T-helper 2 cell treated with Interferon-gamma antibody and Interleukin-4, amounts not matched to agents 5 μg/mL and 100 μg/mL, for 36 hours (primary cell): ENCODE measurements at regions not wholly inside any gene's neighbourhood (a gene's known extent, or its start where the extent isn't known, plus 50 kb on each side); places are given as distances from the start of the nearest gene placed in this dataset.
"Not testable (repeated sequence)": the region's sequence is repeated elsewhere in the genome, so short reads cannot be mapped to it uniquely, and the experiment has no call there.

Experiments
- DNase-seq: peaks from one replicate; pipeline ENCODE4 v3.0.0; 2021; ENCODE audit warnings: low spot score
- H3K27ac Mint-ChIP-seq: one replicate; pipeline ENCODE4 v1.8.0; 2021; ENCODE audit warnings: mild to moderate bottlenecking, mixed read lengths
- H3K27me3 Mint-ChIP-seq: one replicate; pipeline ENCODE4 v1.8.0; 2021; ENCODE audit warnings: low read depth, mixed read lengths
- H3K36me3 Mint-ChIP-seq: one replicate; pipeline ENCODE4 v1.8.0; 2021; ENCODE audit warnings: low read depth, mixed read lengths
- H3K4me1 Mint-ChIP-seq: one replicate; pipeline ENCODE4 v1.8.0; 2021; ENCODE audit warnings: low read depth, mixed read lengths
- H3K4me3 Mint-ChIP-seq: one replicate; pipeline ENCODE4 v1.8.0; 2022; ENCODE audit warnings: mild to moderate bottlenecking, moderate library complexity, mixed read lengths
- H3K9me3 Mint-ChIP-seq: one replicate; pipeline ENCODE4 v1.8.0; 2021; ENCODE audit warnings: mixed read lengths

DNA sequence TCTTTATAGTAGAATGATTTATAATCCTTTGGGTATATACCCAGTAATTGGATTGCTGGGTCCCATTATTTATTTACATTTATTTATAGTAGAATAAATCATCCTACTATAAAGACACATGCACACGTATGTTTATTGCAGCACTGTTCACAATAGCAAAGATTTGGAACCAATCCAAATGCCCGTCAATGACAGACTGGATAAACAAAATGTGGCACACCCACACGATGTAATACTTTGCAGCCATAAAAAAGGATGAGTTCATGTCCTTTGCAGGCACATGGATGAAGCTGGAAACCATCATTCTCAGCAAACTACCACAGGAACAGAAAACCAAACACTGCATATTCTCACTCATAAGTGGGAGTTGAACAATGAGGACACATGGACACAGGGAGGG lies 869.0 kb upstream of the SORCS1 start:
- peaks cover 17% of the 10 kb centered on the region for H3K9me3 Mint-ChIP-seq
- not testable (repeated sequence) for H3K4me3 Mint-ChIP-seq, H3K27me3 Mint-ChIP-seq, DNase-seq, H3K36me3 Mint-ChIP-seq, H3K27ac Mint-ChIP-seq, H3K4me1 Mint-ChIP-seq

DNA sequence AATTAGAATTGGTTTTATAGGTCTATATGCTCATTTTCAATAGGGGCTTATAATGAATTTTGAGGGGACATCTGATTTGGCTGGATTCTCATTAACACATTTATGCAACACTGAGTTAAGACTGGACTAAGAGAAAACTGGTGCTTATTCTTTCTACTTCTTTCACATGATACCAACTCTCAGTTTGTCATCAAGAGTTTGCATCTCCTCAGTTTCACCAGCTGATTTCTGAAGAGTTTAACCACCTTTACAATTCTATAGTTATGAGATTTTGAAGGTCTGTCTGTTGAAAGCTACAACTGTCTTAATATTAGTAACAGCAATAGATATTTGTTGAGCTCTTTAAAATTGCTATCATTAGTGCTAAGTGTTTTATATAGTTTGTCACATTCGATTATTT lies 867.0 kb upstream of the SORCS1 start:
- no peak for DNase-seq
- Mint-ChIP-seq H3K4me1 (no peaks in the 10 kb centered on the region), H3K27me3 (no peaks in the 10 kb centered on the region), H3K9me3 (peaks cover 12% of the 10 kb centered on the region), H3K36me3 (no peaks in the 10 kb centered on the region), H3K4me3 (no peak overlapping the region), H3K27ac (no peak overlapping the region)

DNA sequence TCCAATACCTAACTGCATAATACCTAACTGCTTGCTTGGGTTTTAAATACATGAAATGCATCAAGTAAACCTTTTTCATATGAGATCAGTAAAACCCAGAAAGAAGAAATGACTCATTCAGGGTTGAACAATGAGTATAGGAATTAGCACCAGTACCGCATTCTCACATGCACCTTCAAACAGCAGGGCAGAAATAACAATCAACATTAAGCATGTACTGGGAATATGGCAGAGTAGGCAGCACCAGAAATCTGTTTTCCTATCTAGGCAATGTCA lies 850.3 kb upstream of the SORCS1 start:
- no peak overlapping the region for H3K4me3 Mint-ChIP-seq
- peak overlapping the region; percentile 13 for H3K27ac Mint-ChIP-seq
- no peak for DNase-seq
- H3K9me3 Mint-ChIP-seq: peaks cover 15% of the 10 kb centered on the region
- peaks cover 2% of the 10 kb centered on the region for H3K4me1 Mint-ChIP-seq
- no peaks in the 10 kb centered on the region for H3K36me3 Mint-ChIP-seq
- no peaks in the 10 kb centered on the region for H3K27me3 Mint-ChIP-seq

DNA sequence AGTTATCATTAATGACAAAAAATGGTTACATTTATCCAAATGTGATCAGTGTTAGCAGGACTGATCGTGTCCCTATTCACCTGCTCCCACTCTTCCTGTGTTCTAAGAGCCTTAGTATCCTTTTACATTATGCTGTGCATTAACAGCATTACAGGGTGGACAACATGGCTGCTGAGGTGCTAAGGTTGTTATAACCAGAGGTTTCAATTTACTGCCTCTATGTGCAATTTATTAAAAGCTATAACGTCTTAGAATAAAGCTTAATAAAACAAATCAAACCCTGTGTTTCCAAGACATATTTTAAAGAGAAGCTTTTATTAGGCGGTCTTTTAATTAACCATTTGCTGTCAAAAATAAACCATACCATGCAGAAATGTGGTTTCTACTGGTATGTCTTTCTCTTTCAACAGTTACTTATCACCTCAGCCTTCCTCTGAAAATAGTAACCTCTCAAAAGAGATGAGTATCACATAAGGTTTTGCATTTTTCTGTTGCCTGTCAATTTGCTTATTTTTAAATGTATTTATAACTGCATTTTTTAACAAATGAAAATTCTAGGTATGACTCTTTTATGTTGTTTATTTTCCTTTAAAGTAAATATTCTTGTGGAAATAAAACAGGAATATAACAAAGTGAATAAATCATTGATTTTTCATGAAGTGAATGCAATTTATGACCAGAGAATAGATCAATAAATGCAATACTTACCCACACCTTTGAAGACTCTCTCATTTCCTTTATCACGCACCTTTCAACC lies 849.8 kb upstream of the SORCS1 start:
- no peaks in the 10 kb centered on the region for H3K27me3 Mint-ChIP-seq
- DNase-seq: no peak
- peaks cover 15% of the 10 kb centered on the region for H3K9me3 Mint-ChIP-seq
- H3K36me3 Mint-ChIP-seq: no peaks in the 10 kb centered on the region
- peaks cover 2% of the 10 kb centered on the region for H3K4me1 Mint-ChIP-seq
- no peak overlapping the region for H3K4me3 Mint-ChIP-seq
- H3K27ac Mint-ChIP-seq: peak overlapping the region; percentile 13

DNA sequence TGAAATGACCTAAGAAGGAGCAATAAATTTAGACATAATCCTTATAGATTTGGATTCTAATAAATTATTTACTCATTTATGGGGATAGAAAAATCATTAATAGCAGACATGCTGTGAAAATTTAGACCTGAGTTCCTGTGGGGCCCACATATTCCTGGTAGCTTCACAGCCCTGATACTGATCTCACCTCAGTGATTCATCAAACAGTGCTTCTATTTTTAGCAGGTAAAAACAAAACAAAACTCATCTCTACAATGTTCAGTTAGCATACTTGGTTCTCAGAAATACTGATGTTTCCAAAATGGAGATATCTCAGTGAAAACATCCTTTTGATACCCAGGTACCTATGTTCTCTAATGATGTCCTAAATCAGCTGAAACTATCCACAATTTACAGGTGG lies 841.1 kb upstream of the SORCS1 start:
- no peaks in the 10 kb centered on the region for H3K27me3 Mint-ChIP-seq
- H3K4me3 Mint-ChIP-seq: peak overlapping the region; percentile 45
- H3K27ac Mint-ChIP-seq: peak overlapping the region; percentile 73
- H3K4me1 Mint-ChIP-seq: peaks cover 17% of the 10 kb centered on the region
- peaks cover 7% of the 10 kb centered on the region for H3K36me3 Mint-ChIP-seq
- no peak for DNase-seq
- peaks cover 35% of the 10 kb centered on the region for H3K9me3 Mint-ChIP-seq

DNA sequence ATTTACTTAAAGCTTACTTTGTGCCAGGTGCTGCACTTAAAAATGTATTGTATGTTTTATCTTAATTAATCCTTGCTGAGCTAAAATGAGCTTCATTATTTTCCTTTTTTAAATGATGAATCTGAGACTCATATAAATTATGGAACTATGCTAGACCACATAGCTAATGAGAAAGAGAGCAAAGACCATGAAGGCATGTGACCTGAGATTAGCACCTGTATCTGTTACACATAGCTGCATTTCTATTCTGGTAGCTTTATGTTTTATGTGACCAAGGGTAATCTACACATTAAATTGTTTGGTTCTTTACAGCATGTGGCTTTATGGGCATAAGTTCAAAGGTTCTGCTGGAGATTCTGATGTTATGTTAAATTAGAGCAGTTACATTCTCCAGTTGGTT lies 839.1 kb upstream of the SORCS1 start:
- no peak overlapping the region for H3K27ac Mint-ChIP-seq
- H3K27me3 Mint-ChIP-seq: no peaks in the 10 kb centered on the region
- DNase-seq: no peak
- peaks cover 17% of the 10 kb centered on the region for H3K4me1 Mint-ChIP-seq
- H3K4me3 Mint-ChIP-seq: no peak overlapping the region
- H3K9me3 Mint-ChIP-seq: peaks cover 30% of the 10 kb centered on the region
- H3K36me3 Mint-ChIP-seq: peaks cover 7% of the 10 kb centered on the region

DNA sequence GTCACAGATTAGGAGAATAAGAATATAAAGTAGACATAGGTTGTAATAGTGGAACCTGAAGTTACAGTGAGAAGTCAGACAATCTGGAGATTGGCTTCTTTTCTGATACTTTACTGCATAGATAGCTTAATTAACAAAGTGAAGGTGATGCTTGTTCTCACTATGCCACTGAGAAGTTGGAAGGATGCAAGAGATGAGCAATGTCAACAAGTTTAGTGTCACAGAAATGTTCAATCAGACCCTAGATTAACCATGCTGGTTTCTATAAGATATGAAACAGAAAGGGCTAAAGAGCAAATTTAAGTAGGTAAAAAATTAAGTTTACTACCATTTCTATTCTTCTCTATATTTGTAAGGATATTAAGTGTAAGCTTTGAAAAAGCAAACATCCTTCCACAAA lies 838.6 kb upstream of the SORCS1 start:
- Mint-ChIP-seq H3K36me3 (peaks cover 7% of the 10 kb centered on the region), H3K4me3 (no peak overlapping the region), H3K27me3 (no peaks in the 10 kb centered on the region), H3K4me1 (peaks cover 17% of the 10 kb centered on the region), H3K9me3 (peaks cover 25% of the 10 kb centered on the region), H3K27ac (no peak overlapping the region)
- no peak for DNase-seq

DNA sequence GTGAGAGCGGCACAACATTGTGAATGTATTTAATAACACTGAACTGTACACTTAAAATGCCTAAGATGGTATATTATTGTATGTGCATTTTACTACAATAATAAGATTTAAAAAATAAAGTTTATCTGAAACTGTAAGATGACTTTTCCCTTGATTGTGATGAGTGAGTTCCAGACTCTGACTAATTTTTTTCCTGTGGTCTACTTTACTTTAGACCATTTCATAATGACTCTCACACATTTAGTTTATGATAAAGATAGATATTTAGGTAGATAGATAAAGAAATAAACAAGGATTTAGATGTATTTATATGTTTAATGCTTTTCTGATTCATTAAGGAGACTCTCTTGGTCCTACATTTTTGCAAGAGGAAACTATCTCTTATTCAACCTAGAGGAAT lies 835.9 kb upstream of the SORCS1 start:
- H3K9me3 Mint-ChIP-seq: peaks cover 12% of the 10 kb centered on the region
- no peak overlapping the region for H3K27ac Mint-ChIP-seq
- no peak overlapping the region for H3K4me3 Mint-ChIP-seq
- DNase-seq: no peak
- H3K36me3 Mint-ChIP-seq: no peaks in the 10 kb centered on the region
- no peaks in the 10 kb centered on the region for H3K27me3 Mint-ChIP-seq
- H3K4me1 Mint-ChIP-seq: peaks cover 8% of the 10 kb centered on the region

DNA sequence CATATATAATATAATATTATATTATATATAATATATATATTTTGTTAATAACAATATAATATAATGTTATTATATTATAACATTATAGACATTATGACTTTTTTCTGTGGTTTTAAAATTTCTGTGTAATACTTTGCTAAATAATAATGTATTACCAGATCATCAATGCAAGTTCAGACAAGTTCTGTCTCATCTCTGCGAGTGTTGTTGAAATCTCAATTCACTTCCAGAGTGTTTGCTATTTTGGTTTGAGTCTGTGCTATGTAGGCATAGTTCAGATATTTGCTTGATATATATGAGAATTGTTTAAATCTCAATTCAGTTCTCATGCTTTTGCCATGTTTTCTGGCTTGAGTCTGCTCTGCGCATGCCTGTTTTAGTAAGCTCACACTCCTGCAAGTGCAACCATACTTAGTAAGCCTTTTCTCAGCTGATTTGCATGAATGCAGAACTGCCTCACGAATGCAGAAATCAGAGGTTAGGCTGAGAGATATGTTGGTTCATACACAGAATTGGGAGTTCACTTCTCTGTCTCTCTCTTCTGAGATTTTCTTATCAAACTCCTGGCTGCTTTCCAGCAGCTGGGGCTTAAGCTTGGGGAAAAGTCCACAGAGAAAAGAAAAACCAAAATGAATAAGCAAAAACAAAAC lies 830.2 kb upstream of the SORCS1 start:
- DNase-seq: no peak

DNA sequence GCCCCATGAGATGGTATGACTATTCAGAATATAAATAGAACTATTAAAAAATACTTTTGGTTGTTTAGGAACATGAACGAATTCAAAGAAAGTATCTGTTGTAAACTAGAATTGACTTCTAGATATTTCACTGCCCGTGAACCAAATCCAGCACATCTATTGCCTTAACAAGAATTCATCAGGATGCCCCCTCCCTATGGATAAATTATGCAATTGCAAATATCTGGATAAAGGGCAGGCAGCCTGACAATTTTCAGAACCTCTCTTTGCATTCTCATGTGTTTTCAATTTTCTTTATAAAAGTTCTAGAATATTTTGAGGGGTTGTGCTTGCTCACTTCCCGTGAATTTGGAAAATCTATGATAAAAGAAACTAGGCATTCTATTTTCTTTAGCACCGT lies 822.1 kb upstream of the SORCS1 start:
- Mint-ChIP-seq H3K9me3 (peaks cover 14% of the 10 kb centered on the region), H3K4me1 (no peaks in the 10 kb centered on the region), H3K4me3 (no peak overlapping the region), H3K27ac (no peak overlapping the region), H3K27me3 (no peaks in the 10 kb centered on the region), H3K36me3 (no peaks in the 10 kb centered on the region)
- DNase-seq: no peak

More for the DNA sequence above, 830.2 kb upstream of the SORCS1 start:
- Mint-ChIP-seq H3K36me3 (no peaks in the 10 kb centered on the region), H3K27ac (no peak overlapping the region), H3K4me3 (no peak overlapping the region), H3K27me3 (no peaks in the 10 kb centered on the region), H3K4me1 (no peaks in the 10 kb centered on the region), H3K9me3 (peaks cover 4% of the 10 kb centered on the region)

DNA sequence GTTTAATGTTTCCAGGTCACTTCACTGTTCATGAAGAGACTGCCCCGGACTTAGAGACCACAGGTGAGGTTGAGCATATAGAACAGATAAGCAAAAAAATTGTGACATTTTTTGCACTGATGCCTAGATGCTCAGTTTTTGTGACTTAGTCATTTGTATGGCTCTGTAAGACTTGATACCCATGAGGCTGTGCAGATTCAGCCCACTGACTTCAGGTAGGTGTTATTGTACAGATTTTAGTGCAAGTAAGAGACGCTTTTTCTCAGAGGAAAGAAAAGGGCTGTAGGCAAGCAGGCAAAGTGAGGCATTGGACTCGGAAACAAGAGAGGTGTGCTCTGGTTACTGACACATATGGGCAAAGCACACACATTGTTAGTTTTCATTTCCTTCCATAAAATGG lies 820.1 kb upstream of the SORCS1 start:
- Mint-ChIP-seq H3K4me1 (no peaks in the 10 kb centered on the region), H3K27me3 (no peaks in the 10 kb centered on the region), H3K27ac (no peak overlapping the region), H3K36me3 (no peaks in the 10 kb centered on the region), H3K9me3 (peaks cover 15% of the 10 kb centered on the region), H3K4me3 (no peak overlapping the region)
- no peak for DNase-seq

DNA sequence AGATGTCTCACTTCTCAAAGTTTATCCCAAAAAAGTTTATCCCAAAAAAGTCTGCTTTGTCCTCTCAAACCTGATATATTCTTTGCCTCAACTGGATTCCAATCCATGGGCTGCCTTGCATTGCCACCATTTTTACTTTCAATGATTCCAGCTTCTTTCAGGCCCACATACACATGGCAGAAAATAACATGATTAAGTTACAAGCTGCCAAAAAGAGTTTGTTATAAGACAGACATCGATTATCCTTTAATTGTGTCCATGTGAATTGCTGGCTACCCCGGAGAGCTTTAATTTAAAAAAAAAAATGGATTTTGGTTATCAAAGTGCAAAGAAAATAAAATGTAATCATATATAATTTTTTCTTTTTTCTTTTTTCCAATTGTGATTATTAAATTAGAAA lies 819.6 kb upstream of the SORCS1 start:
- no peaks in the 10 kb centered on the region for H3K27me3 Mint-ChIP-seq
- peaks cover 17% of the 10 kb centered on the region for H3K9me3 Mint-ChIP-seq
- no peak for DNase-seq
- H3K27ac Mint-ChIP-seq: no peak overlapping the region
- no peak overlapping the region for H3K4me3 Mint-ChIP-seq
- no peaks in the 10 kb centered on the region for H3K36me3 Mint-ChIP-seq
- H3K4me1 Mint-ChIP-seq: no peaks in the 10 kb centered on the region

DNA sequence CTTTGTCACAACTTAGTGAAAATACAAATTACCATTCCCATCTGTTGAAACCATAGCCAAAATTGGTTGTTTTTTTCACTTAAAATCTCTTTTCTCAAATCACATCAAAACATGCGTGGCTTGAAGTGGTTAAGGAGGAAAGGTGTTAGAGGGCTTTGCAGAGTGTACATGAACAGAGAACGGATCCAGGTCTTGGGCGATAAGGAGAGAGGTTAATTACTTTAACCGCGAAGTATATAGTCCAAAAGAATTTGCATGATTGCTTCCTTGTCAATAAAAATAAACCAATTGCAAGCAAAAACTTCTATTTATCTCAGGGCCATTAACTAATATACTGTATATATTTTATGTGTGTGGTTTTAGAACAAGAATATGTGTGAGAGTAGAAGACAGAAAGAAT lies 813.9 kb upstream of the SORCS1 start:
- Mint-ChIP-seq H3K36me3 (no peaks in the 10 kb centered on the region), H3K27me3 (no peaks in the 10 kb centered on the region), H3K4me3 (no peak overlapping the region), H3K9me3 (peaks cover 43% of the 10 kb centered on the region), H3K27ac (no peak overlapping the region), H3K4me1 (no peaks in the 10 kb centered on the region)
- no peak for DNase-seq

DNA sequence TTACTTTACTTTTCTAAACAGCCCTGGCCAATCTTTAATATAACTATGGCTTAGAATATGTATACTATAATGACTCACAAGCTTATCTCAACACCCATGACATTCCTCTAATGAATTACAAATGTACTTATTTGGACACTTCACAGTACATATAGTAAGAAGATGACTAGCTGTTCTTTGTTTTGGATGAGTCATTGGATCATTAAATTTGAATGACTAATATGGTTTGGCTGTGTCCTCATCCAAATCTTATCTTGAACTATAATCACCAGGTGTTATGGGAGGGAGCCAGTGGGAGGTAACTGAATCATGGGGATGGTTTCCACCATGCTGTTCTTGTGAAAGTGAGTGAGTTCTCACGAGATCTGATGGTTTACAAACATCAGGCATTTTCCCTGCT lies 807.5 kb upstream of the SORCS1 start:
- H3K9me3 Mint-ChIP-seq: peaks cover 47% of the 10 kb centered on the region
- H3K36me3 Mint-ChIP-seq: no peaks in the 10 kb centered on the region
- H3K4me1 Mint-ChIP-seq: no peaks in the 10 kb centered on the region
- no peak overlapping the region for H3K4me3 Mint-ChIP-seq
- no peak overlapping the region for H3K27ac Mint-ChIP-seq
- no peaks in the 10 kb centered on the region for H3K27me3 Mint-ChIP-seq
- no peak for DNase-seq

DNA sequence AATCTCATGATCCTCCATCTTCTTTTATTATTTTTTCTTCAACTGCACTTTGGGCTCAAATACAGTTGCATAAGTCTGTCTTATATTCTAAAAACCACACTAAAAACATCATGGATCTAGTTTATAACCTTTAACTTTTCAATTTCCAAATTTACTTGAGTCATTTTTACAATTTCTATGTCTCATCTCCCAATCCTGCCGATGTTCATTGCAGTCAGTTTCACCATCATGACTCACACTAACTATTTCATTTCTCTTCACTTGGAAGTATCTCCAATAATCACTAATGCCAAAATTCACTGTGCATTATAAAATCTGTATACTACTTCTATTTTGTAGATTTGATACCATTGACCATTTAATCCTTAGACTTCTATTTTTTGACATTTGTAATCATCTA lies 806.9 kb upstream of the SORCS1 start:
- no peak for DNase-seq
- H3K36me3 Mint-ChIP-seq: no peaks in the 10 kb centered on the region
- no peaks in the 10 kb centered on the region for H3K4me1 Mint-ChIP-seq
- no peaks in the 10 kb centered on the region for H3K27me3 Mint-ChIP-seq
- H3K27ac Mint-ChIP-seq: no peak overlapping the region
- peaks cover 49% of the 10 kb centered on the region for H3K9me3 Mint-ChIP-seq
- H3K4me3 Mint-ChIP-seq: no peak overlapping the region
